H1 (cell line): ENCODE measurements at regions not wholly inside any gene's neighbourhood (a gene's known extent, or its start where the extent isn't known, plus 50 kb on each side); places are given as distances from the start of the nearest gene placed in this dataset.

Source experiments
- CBX8 ChIP-seq: fragments of 300-800, 300-1000 bp; sonication (generic); IDR thresholded peaks from 2 replicates; pipeline ENCODE4 v1.7.1; 2016; ENCODE audit warnings: low read depth, low read length, borderline replicate concordance
- CHD1 ChIP-seq: IDR thresholded peaks from 2 replicates; pipeline ENCODE4 v1.6.1; 2012; ENCODE audit warnings: low read depth, low read length, improper control_type of control experiment
- GTF2F1 ChIP-seq: IDR thresholded peaks from 2 replicates; pipeline ENCODE4 v1.6.1; 2012; ENCODE audit warnings: low read depth, low read length, improper control_type of control experiment, borderline replicate concordance
- KDM1A ChIP-seq: fragments of 200-600, 300-600 bp; sonication (generic); IDR thresholded peaks from 2 replicates; pipeline ENCODE4 v1.7.1; 2016; ENCODE audit warnings: mild to moderate bottlenecking, low read length, borderline replicate concordance
- MAFK ChIP-seq: IDR thresholded peaks from 2 replicates; pipeline ENCODE4 v1.6.1; 2012; ENCODE audit warnings: low read depth, mild to moderate bottlenecking, improper control_type of control experiment, low read length
- RAD21 ChIP-seq, 2 experiments: IDR thresholded peaks in 1 of 2; conservative IDR thresholded peaks in 1 of 2; 2 replicates each; pipeline ENCODE4 v1.6.1; 2011; ENCODE audit warnings: low read depth in 2 of 2, low read length in 2 of 2, improper control_type of control experiment in 1 of 2, inconsistent platforms in 1 of 2, mild to moderate bottlenecking in 1 of 2, moderate library complexity in 1 of 2
- SAP30 ChIP-seq: fragments of 300-600 bp; sonication (generic); IDR thresholded peaks from 2 replicates; pipeline ENCODE4 v1.7.1; 2012; ENCODE audit warnings: low read length, moderate library complexity, mild to moderate bottlenecking, inconsistent platforms; ENCODE audit not compliant: insufficient read depth, insufficient replicate concordance
- SIRT6 ChIP-seq: IDR thresholded peaks from one replicate; pipeline ENCODE4 v1.7.1; 2012; ENCODE audit warnings: low read length, inconsistent platforms
- TAF1 ChIP-seq: IDR thresholded peaks from 2 replicates; pipeline ENCODE4 v1.6.1; 2011; ENCODE audit warnings: mild to moderate bottlenecking, low read depth, low read length
- TF ChIP-seq, protein P1 (sequence below): fragments of 300-600 bp; sonication (generic); IDR thresholded peaks from 2 replicates; pipeline ENCODE4 v1.7.1; 2012; ENCODE audit warnings: low read length, moderate library complexity, mild to moderate bottlenecking, inconsistent platforms; ENCODE audit not compliant: insufficient replicate concordance
- TF ChIP-seq, protein P2 (sequence below): IDR thresholded peaks from 2 replicates; pipeline ENCODE4 v1.6.1; 2012; ENCODE audit warnings: inconsistent platforms

- TF ChIP-seq, protein P1, sequence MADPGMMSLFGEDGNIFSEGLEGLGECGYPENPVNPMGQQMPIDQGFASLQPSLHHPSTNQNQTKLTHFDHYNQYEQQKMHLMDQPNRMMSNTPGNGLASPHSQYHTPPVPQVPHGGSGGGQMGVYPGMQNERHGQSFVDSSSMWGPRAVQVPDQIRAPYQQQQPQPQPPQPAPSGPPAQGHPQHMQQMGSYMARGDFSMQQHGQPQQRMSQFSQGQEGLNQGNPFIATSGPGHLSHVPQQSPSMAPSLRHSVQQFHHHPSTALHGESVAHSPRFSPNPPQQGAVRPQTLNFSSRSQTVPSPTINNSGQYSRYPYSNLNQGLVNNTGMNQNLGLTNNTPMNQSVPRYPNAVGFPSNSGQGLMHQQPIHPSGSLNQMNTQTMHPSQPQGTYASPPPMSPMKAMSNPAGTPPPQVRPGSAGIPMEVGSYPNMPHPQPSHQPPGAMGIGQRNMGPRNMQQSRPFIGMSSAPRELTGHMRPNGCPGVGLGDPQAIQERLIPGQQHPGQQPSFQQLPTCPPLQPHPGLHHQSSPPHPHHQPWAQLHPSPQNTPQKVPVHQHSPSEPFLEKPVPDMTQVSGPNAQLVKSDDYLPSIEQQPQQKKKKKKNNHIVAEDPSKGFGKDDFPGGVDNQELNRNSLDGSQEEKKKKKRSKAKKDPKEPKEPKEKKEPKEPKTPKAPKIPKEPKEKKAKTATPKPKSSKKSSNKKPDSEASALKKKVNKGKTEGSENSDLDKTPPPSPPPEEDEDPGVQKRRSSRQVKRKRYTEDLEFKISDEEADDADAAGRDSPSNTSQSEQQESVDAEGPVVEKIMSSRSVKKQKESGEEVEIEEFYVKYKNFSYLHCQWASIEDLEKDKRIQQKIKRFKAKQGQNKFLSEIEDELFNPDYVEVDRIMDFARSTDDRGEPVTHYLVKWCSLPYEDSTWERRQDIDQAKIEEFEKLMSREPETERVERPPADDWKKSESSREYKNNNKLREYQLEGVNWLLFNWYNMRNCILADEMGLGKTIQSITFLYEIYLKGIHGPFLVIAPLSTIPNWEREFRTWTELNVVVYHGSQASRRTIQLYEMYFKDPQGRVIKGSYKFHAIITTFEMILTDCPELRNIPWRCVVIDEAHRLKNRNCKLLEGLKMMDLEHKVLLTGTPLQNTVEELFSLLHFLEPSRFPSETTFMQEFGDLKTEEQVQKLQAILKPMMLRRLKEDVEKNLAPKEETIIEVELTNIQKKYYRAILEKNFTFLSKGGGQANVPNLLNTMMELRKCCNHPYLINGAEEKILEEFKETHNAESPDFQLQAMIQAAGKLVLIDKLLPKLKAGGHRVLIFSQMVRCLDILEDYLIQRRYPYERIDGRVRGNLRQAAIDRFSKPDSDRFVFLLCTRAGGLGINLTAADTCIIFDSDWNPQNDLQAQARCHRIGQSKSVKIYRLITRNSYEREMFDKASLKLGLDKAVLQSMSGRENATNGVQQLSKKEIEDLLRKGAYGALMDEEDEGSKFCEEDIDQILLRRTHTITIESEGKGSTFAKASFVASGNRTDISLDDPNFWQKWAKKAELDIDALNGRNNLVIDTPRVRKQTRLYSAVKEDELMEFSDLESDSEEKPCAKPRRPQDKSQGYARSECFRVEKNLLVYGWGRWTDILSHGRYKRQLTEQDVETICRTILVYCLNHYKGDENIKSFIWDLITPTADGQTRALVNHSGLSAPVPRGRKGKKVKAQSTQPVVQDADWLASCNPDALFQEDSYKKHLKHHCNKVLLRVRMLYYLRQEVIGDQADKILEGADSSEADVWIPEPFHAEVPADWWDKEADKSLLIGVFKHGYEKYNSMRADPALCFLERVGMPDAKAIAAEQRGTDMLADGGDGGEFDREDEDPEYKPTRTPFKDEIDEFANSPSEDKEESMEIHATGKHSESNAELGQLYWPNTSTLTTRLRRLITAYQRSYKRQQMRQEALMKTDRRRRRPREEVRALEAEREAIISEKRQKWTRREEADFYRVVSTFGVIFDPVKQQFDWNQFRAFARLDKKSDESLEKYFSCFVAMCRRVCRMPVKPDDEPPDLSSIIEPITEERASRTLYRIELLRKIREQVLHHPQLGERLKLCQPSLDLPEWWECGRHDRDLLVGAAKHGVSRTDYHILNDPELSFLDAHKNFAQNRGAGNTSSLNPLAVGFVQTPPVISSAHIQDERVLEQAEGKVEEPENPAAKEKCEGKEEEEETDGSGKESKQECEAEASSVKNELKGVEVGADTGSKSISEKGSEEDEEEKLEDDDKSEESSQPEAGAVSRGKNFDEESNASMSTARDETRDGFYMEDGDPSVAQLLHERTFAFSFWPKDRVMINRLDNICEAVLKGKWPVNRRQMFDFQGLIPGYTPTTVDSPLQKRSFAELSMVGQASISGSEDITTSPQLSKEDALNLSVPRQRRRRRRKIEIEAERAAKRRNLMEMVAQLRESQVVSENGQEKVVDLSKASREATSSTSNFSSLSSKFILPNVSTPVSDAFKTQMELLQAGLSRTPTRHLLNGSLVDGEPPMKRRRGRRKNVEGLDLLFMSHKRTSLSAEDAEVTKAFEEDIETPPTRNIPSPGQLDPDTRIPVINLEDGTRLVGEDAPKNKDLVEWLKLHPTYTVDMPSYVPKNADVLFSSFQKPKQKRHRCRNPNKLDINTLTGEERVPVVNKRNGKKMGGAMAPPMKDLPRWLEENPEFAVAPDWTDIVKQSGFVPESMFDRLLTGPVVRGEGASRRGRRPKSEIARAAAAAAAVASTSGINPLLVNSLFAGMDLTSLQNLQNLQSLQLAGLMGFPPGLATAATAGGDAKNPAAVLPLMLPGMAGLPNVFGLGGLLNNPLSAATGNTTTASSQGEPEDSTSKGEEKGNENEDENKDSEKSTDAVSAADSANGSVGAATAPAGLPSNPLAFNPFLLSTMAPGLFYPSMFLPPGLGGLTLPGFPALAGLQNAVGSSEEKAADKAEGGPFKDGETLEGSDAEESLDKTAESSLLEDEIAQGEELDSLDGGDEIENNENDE = no peak
- TF ChIP-seq MAFK = no peak
- TF ChIP-seq CHD1 = no peak
- TF ChIP-seq KDM1A = no peak
- TF ChIP-seq, protein P2, sequence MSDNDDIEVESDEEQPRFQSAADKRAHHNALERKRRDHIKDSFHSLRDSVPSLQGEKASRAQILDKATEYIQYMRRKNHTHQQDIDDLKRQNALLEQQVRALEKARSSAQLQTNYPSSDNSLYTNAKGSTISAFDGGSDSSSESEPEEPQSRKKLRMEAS = no peak
- TF ChIP-seq RAD21 (IDR thresholded peaks at IDR 0.05 in 1 of 2, conservative IDR thresholded peaks at IDR 0.05 in 1 of 2; ENCODE audit: low read depth in 2 of 2, low read length in 2 of 2) = no peak
- no peak for TF ChIP-seq GTF2F1
- TF ChIP-seq SAP30 = no peak
- TF ChIP-seq SIRT6 = no peak
- no peak for TF ChIP-seq TAF1
- no peak for TF ChIP-seq CBX8
- TF ChIP-seq, all 59 proteins: peak for 0
Measured at GRCh38 chr2:21610304-21610703, 486.5 kb downstream of the TDRD15 start (continued).
